HUES48 (cell line): ENCODE measurements at regions not wholly inside any gene's neighbourhood (a gene's known extent, or its start where the extent isn't known, plus 50 kb on each side); places are given as distances from the start of the nearest gene placed in this dataset.

Experiments
- H3K27ac ChIP-seq: one replicate; pipeline ENCODE4 v1.7.0; 2013; ENCODE audit warnings: low read depth, low read length, inconsistent platforms
- H3K27me3 ChIP-seq: 2 replicates; pipeline ENCODE4 v1.6.1; 2013; ENCODE audit warnings: mild to moderate bottlenecking, low read length; ENCODE audit not compliant: control insufficient read depth, insufficient read depth
- H3K36me3 ChIP-seq: 2 replicates; pipeline ENCODE4 v1.6.1; 2013; ENCODE audit warnings: low read length; ENCODE audit not compliant: control insufficient read depth, insufficient read depth
- H3K4me1 ChIP-seq: 2 replicates; pipeline ENCODE4 v1.6.1; 2013; ENCODE audit warnings: mild to moderate bottlenecking, low read length; ENCODE audit not compliant: control insufficient read depth, insufficient read depth
- H3K4me3 ChIP-seq: 2 replicates; pipeline ENCODE4 v1.5.1; 2013; ENCODE audit warnings: mild to moderate bottlenecking, low read depth, low read length
- H3K9ac ChIP-seq: 2 replicates; pipeline ENCODE4 v1.6.1; 2013; ENCODE audit warnings: mild to moderate bottlenecking, low read depth, low read length, moderate library complexity
- H3K9me3 ChIP-seq: 2 replicates; pipeline ENCODE4 v1.6.1; 2013; ENCODE audit warnings: low read length; ENCODE audit not compliant: control insufficient read depth, insufficient read depth

DNA sequence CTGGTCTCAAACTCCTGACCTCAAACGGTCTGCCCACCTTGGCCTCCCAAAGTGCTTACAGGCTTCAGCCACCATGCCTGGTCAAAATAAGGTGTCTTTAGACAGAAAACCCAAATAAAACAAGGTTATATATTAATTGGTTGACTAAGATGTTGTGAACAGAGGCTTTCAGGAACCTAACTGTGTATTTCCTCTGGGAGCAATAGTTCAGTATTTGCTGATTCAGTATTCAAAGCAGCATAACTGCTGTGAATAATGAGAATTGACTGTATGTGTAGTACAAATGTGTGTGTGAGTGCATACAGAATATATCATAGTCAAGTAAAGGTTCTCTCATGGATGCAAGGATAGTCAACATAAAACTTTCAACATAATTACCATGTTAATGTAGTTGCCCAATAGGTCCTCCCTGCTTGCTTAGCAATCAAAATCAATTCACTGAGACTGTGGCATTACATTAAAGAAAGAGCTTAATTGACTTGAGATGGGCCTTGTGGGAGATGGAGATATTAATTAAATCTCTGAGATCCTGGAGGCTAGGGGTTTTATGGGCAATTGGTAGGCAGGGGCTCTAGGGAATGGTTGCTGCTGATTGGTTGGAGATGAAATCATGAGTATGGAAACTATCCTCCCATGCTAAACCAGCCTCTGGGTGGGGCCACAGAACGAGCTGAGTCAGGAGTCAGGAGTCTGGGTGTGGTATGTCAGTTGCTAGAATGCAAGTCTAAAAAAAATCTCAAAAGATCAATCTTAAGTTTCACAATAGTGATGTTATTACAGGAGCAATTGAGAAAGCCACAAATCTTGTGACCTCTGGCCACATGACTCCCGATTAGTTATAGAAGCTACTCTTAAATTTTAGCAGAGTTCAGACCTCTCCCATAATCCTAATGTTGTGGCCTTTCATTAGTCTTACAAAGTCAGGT lies 162.7 kb downstream of the AKR1D1 start:
- peaks cover 13% of the 10 kb centered on the region for H3K4me1 ChIP-seq
- no peak overlapping the region for H3K27ac ChIP-seq

DNA sequence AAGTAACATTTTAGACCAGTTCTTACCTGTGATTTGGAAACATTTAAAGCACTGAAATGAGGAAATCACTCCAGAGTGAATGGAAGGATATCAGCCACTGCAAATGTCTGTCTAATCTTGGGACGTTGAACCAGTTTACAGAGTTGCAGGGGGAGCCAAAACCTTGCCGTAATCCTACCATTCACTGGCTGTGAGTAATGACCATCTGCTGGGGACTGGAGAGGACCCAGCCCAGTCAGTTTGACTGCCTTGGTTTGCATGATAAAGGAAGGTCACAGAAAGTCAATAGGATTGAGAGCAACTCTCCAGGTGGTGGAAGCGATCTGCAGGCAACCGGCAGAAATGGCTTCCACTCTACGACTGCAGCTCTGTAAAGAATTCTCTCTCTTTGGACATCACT lies 167.2 kb downstream of the AKR1D1 start:
- Histone ChIP-seq H3K9ac (peak overlapping the region; percentile 70), H3K9me3 (peaks cover 14% of the 10 kb centered on the region), H3K27me3 (no peaks in the 10 kb centered on the region), H3K36me3 (no peaks in the 10 kb centered on the region), H3K4me1 (peaks cover 51% of the 10 kb centered on the region), H3K4me3 (peak overlapping the region; percentile 41), H3K27ac (peak overlapping the region; percentile 98)

More for the DNA sequence above, 162.7 kb downstream of the AKR1D1 start:
- no peak overlapping the region for H3K9ac ChIP-seq
- H3K36me3 ChIP-seq = no peaks in the 10 kb centered on the region
- H3K4me3 ChIP-seq = no peak overlapping the region
- no peaks in the 10 kb centered on the region for H3K27me3 ChIP-seq
- H3K9me3 ChIP-seq = peaks cover 23% of the 10 kb centered on the region

DNA sequence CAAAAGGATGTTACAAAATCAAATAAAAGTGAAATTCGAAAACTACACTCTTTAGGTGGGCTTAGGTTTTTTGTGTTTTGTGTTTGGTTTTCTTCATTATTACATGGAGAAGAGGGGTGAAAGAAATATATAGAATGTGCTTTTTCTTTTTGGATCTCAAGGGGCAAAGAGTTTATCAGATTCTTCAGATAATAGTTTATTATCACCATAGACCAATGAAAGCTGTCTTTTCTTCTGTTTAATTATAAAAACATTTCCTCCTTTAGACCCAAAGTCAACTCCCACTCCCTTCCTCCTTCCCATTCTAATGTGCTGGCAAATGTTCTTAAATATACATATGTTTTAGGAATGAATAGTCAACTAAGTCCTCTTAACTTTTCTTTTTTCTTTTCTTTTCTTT lies 167.6 kb downstream of the AKR1D1 start:
- H3K27ac ChIP-seq = peak overlapping the region; percentile 98
- H3K4me3 ChIP-seq = peak overlapping the region; percentile 21
- no peaks in the 10 kb centered on the region for H3K36me3 ChIP-seq

DNA sequence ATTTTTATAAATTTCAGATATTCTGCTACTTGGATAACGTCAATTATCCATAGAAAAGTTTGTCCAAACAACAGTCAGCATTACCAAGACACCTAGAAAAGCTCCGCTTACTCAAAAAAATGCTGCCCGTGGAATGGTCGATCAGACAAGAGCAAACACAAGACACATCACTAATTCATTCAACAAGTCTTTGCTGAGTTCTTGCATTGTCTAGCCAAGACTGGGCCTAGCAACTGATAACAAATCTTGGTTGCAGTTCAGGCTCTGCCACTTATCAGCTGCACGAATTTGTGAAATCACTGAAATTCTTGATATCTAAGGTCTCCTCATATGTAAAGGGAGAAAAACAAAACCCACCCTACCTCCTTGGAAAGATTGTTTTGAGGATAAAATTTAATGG lies 168.3 kb downstream of the AKR1D1 start:
- Histone ChIP-seq H3K9me3 (peaks cover 3% of the 10 kb centered on the region), H3K4me3 (no peak overlapping the region), H3K9ac (0 out of 2 replicates have a peak overlapping the region, but pooled peaks have one; percentile 1), H3K4me1 (peaks cover 51% of the 10 kb centered on the region), H3K36me3 (no peaks in the 10 kb centered on the region), H3K27me3 (no peaks in the 10 kb centered on the region), H3K27ac (peak overlapping the region; percentile 75)

More for the DNA sequence above, 167.6 kb downstream of the AKR1D1 start:
- H3K27me3 ChIP-seq = no peaks in the 10 kb centered on the region
- peaks cover 11% of the 10 kb centered on the region for H3K9me3 ChIP-seq
- peaks cover 51% of the 10 kb centered on the region for H3K4me1 ChIP-seq
- H3K9ac ChIP-seq = peak overlapping the region; percentile 51

DNA sequence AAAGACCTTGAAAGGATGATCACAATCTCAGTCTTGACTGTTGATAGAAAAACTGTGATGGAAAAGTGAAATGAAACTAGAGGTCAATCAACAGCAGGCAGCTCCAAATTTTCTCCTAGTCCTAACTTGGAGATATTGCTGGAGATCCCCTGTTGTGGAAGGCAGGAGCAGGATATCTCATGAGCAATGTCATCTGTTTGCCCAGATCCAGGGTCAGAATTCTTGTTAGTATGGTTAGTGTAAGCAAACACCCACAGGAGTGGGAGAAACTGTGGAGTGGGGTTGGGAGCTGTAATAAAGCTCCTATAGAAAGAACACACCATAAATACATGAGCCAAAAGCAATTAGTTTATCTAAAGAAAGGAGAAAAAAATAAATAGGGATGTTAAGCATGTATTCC lies 169.0 kb downstream of the AKR1D1 start:
- Histone ChIP-seq H3K9me3 (no peaks in the 10 kb centered on the region; the same call in none of the 2 replicates), H3K36me3 (no peaks in the 10 kb centered on the region), H3K4me3 (no peak overlapping the region), H3K4me1 (peaks cover 51% of the 10 kb centered on the region), H3K9ac (no peak overlapping the region), H3K27ac (peak overlapping the region; percentile 75), H3K27me3 (no peaks in the 10 kb centered on the region)

DNA sequence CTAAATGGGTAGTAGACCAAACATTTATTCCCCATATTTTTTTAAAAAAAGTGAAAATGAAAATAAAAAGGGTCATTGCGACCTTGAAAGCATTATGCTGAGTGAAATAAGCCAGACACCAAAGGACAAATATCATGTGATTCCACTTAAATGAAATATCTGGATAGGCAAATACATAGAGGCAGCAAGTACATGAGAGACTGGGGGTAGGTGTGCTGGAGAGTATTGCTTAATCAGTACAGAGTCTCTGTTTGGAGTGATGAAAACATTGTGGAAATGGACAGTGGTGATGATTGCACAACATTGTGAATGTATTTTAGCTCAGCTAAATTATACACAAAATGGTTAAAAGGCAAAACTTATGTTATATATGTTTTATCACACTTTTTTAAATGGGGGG lies 169.4 kb downstream of the AKR1D1 start:
- Histone ChIP-seq H3K9ac (no peak overlapping the region; the same call in 1 of the 2 replicates), H3K4me1 (peaks cover 51% of the 10 kb centered on the region), H3K27ac (peak overlapping the region; percentile 75)

DNA sequence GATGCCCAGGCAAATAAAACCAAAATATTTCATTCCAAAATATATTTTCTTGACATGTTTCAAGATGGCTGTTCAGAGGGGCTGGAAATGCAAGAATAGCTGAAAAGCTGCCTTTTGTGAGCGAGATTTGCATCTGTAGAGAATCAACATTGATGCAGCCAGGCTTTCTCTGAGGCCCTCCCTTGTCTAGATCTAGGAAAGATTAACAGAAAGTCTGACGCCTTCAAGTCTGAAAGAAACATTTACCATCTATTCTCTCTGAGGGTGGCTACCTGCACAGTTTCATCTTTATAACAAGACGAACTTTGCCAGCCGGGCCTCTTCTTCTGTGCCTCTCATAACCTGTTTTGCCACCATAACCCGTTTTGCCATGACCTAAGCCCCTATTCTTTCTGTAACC lies 170.2 kb downstream of the AKR1D1 start:
- Histone ChIP-seq H3K4me1 (peaks cover 51% of the 10 kb centered on the region), H3K27me3 (no peaks in the 10 kb centered on the region), H3K27ac (peak overlapping the region; percentile 75), H3K4me3 (no peak overlapping the region), H3K9me3 (no peaks in the 10 kb centered on the region; the same call in none of the 2 replicates), H3K9ac (no peak overlapping the region; the same call in 1 of the 2 replicates), H3K36me3 (no peaks in the 10 kb centered on the region)

More for the DNA sequence above, 169.4 kb downstream of the AKR1D1 start:
- H3K36me3 ChIP-seq = no peaks in the 10 kb centered on the region
- no peaks in the 10 kb centered on the region for H3K27me3 ChIP-seq
- H3K9me3 ChIP-seq = no peaks in the 10 kb centered on the region; the same call in none of the 2 replicates
- no peak overlapping the region for H3K4me3 ChIP-seq

DNA sequence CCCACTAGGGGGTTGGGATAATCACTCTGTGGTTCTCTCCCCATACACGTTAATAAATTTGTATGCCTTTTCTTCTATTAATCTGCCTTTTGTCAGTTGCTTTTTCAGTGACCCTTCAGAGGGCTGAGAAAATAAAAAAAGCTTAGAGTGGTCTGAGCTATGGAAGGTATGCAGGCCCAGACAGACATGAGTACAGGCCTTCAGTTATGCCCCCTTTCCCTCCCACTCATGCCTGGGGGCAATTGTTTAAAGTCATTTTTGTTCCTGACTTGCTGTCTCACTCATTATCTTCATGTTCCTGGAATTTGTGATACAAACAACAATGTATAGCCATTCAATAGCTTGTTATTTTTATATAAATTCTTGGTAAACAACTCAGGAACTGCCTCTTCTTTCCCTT lies 170.8 kb downstream of the AKR1D1 start:
- no peaks in the 10 kb centered on the region for H3K36me3 ChIP-seq
- peaks cover 2% of the 10 kb centered on the region for H3K9me3 ChIP-seq
- H3K27me3 ChIP-seq = no peaks in the 10 kb centered on the region
- peak overlapping the region; percentile 75 for H3K27ac ChIP-seq
- H3K4me1 ChIP-seq = peaks cover 51% of the 10 kb centered on the region
- peak overlapping the region; percentile 37; the same call in 1 of the 2 replicates for H3K9ac ChIP-seq
- H3K4me3 ChIP-seq = no peak overlapping the region

DNA sequence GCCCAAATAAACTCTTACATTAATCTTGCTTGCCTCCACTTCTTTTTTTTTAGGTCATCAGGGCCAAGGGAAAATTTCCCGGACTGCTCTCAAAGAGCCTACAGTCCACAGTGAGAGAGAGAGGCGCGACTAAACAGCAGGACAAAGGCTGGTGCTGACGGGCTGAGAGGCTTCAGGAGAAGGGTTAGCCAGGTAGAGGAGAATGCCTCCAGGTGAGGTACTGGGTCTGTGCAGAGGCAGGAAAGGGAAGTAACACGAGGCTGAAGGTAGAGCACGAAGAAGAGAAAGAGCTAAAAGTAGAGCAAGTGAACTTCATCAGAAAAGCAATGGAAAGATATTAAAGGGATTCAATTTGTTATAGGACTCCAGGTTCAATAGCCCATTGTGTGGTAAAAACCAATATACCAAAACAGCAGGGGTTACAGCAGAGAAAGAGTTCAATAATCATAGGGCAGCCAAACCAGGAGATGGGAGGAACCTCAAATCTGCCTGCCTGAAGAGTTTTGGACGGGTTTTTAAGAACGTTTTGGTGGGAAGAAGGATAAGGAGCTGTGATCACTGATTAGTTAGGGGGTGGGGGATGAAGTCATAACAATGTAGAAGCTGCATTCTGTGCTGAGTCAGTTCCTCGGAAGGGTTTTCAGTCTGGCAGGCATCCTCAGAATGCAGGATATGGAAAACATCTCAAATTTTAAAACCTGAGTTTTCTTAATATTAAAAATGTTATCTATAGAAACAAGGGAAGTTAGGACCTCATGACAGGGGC lies 171.5 kb downstream of the AKR1D1 start:
- Histone ChIP-seq H3K36me3 (no peaks in the 10 kb centered on the region), H3K27ac (peak overlapping the region; percentile 75), H3K27me3 (no peaks in the 10 kb centered on the region), H3K4me1 (peaks cover 49% of the 10 kb centered on the region), H3K4me3 (no peak overlapping the region), H3K9ac (peak overlapping the region; percentile 37; the same call in 1 of the 2 replicates), H3K9me3 (peaks cover 2% of the 10 kb centered on the region)

DNA sequence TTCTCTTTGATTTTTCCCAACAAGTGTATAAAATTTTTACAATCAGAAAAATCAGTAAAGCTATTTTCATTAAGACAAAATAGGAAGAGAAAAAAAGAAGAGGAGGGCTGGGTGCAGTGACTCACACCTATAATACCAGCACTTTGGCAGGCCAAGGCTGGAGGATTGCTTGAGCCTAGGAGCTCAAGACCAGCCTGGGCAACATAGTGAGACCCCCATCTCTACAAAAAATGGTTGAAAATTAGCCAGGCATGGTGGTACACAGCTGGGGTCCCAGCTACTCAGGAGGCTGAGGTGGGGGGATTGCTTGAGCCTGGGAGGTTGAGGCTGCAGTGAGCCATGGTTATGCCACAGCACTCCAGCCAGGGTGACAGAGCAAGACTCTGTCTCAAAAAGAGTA lies 172.3 kb downstream of the AKR1D1 start:
- Histone ChIP-seq H3K4me1 (peaks cover 42% of the 10 kb centered on the region), H3K27me3 (no peaks in the 10 kb centered on the region), H3K27ac (no peak overlapping the region), H3K36me3 (no peaks in the 10 kb centered on the region), H3K9ac (no peak overlapping the region), H3K9me3 (peaks cover 2% of the 10 kb centered on the region), H3K4me3 (no peak overlapping the region)
